HG03439 (cell line): ENCODE measurements at regions not wholly inside any gene's neighbourhood (a gene's known extent, or its start where the extent isn't known, plus 50 kb on each side); places are given as distances from the start of the nearest gene placed in this dataset.

Experiments
- ATAC-seq: cut with Tn5 transposase; IDR thresholded peaks from one replicate; pipeline ENCODE4 v1.9.1; 2021; ENCODE audit warnings: mild to moderate bottlenecking, moderate library complexity; ENCODE audit not compliant: unreplicated experiment

GRCh38 chr2:7574385-7574784, 657.2 kb downstream of the RNF144A start:
- no peak for ATAC-seq

- no peak for ATAC-seq
These were observed 660.6 kb downstream of the RNF144A start for GRCh38 chr2:7577769-7578168.

GRCh38 chr2:7584017-7584416, 666.8 kb downstream of the RNF144A start:
- ATAC-seq: no peak

GRCh38 chr2:7586898-7587297, 669.7 kb downstream of the RNF144A start:
- ATAC-seq: no peak

- ATAC-seq: no peak
These were observed 671.1 kb downstream of the RNF144A start for GRCh38 chr2:7588295-7588694.

- no peak for ATAC-seq
These were observed 675.5 kb downstream of the RNF144A start for GRCh38 chr2:7592618-7593140.

- no peak for ATAC-seq
These were observed 676.1 kb downstream of the RNF144A start for GRCh38 chr2:7593360-7593759.

GRCh38 chr2:7594211-7594610, 677.0 kb downstream of the RNF144A start:
- no peak for ATAC-seq

GRCh38 chr2:7595206-7595605, 678.0 kb downstream of the RNF144A start:
- ATAC-seq: no peak

GRCh38 chr2:7598402-7598801, 681.2 kb downstream of the RNF144A start:
- no peak for ATAC-seq

- no peak for ATAC-seq
These were observed 682.4 kb downstream of the RNF144A start for GRCh38 chr2:7599462-7600258.

- ATAC-seq: no peak
These were observed 684.8 kb downstream of the RNF144A start for GRCh38 chr2:7601990-7602389.

GRCh38 chr2:7604456-7604855, 687.2 kb downstream of the RNF144A start:
- ATAC-seq: no peak

- no peak for ATAC-seq
These were observed 690.4 kb downstream of the RNF144A start for GRCh38 chr2:7607441-7608173.

- ATAC-seq: no peak
These were observed 692.3 kb downstream of the RNF144A start for GRCh38 chr2:7609556-7609955.

GRCh38 chr2:7609974-7610373, 692.8 kb downstream of the RNF144A start:
- no peak for ATAC-seq

- ATAC-seq: no peak
These were observed 694.5 kb downstream of the RNF144A start for GRCh38 chr2:7611750-7612149.

GRCh38 chr2:7612969-7613368, 695.8 kb downstream of the RNF144A start:
- ATAC-seq: no peak

GRCh38 chr2:7613831-7614230, 696.6 kb downstream of the RNF144A start:
- ATAC-seq: no peak

GRCh38 chr2:7618031-7618430, 700.8 kb downstream of the RNF144A start:
- ATAC-seq: no peak

GRCh38 chr2:7619203-7619970, 702.2 kb downstream of the RNF144A start:
- ATAC-seq: no peak
